T-helper 2 cell treated with Interferon-gamma antibody and Interleukin-4, amounts not matched to agents 5 μg/mL and 100 μg/mL, for 36 hours (primary cell): ENCODE measurements at regions not wholly inside any gene's neighbourhood (a gene's known extent, or its start where the extent isn't known, plus 50 kb on each side); places are given as distances from the start of the nearest gene placed in this dataset.
"Not testable (repeated sequence)": the region's sequence is repeated elsewhere in the genome, so short reads cannot be mapped to it uniquely, and the experiment has no call there.

Source experiments
- DNase-seq: peaks from one replicate; pipeline ENCODE4 v3.0.0; 2021; ENCODE audit warnings: low spot score
- H3K27ac Mint-ChIP-seq: one replicate; pipeline ENCODE4 v1.8.0; 2021; ENCODE audit warnings: mild to moderate bottlenecking, mixed read lengths
- H3K27me3 Mint-ChIP-seq: one replicate; pipeline ENCODE4 v1.8.0; 2021; ENCODE audit warnings: low read depth, mixed read lengths
- H3K36me3 Mint-ChIP-seq: one replicate; pipeline ENCODE4 v1.8.0; 2021; ENCODE audit warnings: low read depth, mixed read lengths
- H3K4me1 Mint-ChIP-seq: one replicate; pipeline ENCODE4 v1.8.0; 2021; ENCODE audit warnings: low read depth, mixed read lengths
- H3K4me3 Mint-ChIP-seq: one replicate; pipeline ENCODE4 v1.8.0; 2022; ENCODE audit warnings: mild to moderate bottlenecking, moderate library complexity, mixed read lengths
- H3K9me3 Mint-ChIP-seq: one replicate; pipeline ENCODE4 v1.8.0; 2021; ENCODE audit warnings: mixed read lengths

DNA sequence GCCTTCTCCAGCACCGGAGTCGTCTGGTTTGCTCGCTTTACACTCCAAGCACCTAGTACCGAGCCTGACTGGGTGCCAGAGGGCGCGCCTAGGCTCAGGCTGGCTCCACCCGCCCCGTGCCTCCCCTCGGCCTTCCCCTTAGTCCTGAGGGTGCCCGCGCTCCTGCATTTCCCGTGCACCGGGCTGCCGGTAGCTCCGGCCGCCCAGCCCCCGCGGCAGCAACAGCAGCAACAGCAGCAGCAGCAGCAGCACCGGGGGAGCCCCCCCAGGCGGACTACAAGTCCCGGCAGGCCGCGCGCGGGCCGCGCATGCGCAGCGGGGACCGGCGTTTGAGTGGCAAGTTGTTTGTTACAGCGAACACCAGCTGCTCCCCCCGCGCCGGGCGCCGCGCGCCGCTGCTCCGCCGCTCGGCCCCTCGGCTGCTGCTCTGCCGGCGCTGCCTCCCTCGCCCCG, 68.8 kb upstream of the SPDYE9 start:
- H3K36me3 Mint-ChIP-seq, H3K27me3 Mint-ChIP-seq, H3K9me3 Mint-ChIP-seq, H3K27ac Mint-ChIP-seq, H3K4me1 Mint-ChIP-seq: not testable (repeated sequence)
- peak overlapping the region; percentile 62 for H3K4me3 Mint-ChIP-seq
- peak; percentile 80 for DNase-seq

DNA sequence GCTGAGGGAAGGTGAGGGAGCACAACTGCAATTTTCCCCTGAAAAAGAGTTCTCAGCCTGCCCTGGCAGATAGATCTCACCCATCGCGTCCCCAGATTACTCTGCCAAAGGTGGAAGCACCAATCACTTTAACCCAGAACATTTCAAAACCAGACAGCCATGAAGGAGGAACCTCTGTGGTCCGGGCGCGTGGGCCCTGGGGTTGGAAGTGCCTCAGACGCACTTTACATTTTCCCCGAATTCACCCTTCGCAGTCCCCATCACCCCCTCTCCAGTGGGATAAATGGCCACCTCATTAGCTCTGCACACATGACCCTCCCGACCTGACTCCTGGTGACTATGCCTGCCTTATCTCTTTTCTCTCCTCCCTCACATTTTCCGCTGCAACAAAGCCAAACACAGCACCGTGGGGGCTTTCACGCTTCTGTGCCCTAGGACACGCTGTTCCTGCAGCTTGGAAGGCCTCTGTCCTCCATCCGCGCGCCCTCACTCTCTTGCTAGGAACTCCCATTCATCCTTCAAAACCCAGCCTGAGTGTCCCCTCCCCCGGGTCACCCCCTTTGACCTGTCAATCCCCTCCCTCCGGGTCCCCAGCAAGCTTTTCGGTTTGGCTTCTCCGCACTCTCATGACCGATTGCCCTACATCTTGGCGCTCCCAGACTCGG, 68.2 kb upstream of the SPDYE9 start:
- H3K4me3 Mint-ChIP-seq, H3K4me1 Mint-ChIP-seq, H3K27me3 Mint-ChIP-seq, H3K36me3 Mint-ChIP-seq, H3K9me3 Mint-ChIP-seq, H3K27ac Mint-ChIP-seq, DNase-seq: not testable (repeated sequence)

DNA sequence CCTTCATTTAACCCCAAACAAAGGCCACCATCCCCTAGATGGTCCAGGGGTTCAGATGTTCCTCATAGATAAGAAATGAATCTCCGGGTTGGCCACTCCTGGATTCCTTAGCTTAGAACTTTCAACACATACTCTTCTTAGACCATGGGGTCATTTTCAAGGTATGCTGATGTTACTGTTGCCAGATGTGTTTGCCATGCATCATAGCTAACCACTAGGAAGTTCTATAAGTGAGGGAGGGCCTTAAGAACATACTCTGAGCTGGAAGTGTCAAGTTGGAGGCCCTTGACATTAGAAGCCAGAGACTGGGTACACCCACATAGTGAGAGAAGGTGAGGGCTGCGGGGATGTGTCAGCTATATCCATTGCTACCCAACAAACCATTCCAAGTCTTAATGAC, 62.7 kb upstream of the SPDYE9 start:
- not testable (repeated sequence) for H3K9me3 Mint-ChIP-seq, H3K4me1 Mint-ChIP-seq, H3K27ac Mint-ChIP-seq, H3K36me3 Mint-ChIP-seq, H3K27me3 Mint-ChIP-seq, DNase-seq, H3K4me3 Mint-ChIP-seq

DNA sequence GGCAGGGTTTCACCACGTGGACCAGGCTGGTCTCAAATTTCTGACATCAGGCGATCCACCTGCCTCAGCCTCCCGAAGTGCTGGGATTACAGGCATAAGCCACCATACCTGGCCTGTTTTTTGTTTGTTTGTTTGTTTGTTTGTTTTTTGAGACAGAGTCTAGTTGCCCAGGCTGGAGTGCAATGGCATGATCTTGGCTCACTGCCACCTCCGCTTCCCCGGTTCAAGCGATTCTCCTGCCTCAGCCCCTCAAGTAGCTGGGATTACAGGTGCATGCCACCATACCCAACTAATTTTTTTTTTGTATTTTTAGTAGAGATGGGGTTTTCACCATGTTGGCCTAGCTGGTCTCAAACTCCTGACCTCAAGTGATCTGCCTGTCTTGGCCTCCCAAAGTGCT, 61.8 kb upstream of the SPDYE9 start:
- H3K9me3 Mint-ChIP-seq, H3K4me3 Mint-ChIP-seq, H3K4me1 Mint-ChIP-seq, H3K36me3 Mint-ChIP-seq, H3K27me3 Mint-ChIP-seq, H3K27ac Mint-ChIP-seq, DNase-seq: not testable (repeated sequence)

DNA sequence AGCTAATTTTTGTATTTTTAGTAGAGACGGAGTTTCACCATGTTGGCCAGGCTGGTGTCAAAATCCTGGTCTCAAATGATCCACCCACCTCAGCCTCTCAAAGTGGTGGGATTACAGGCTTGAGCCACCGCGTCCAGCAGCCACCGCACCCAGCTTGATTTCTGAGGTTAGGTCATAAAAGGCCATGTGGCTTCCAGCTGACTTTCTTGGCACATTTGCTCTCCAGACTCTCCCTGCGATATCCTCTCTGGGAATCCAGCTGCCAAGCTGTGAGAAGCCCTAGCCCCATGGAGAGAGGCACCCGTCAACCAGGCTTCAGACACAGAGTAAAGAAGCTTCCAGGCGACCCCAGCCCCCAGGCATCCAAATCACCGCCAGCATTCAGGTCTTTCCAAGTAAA, 58.2 kb upstream of the SPDYE9 start:
- not testable (repeated sequence) for H3K27ac Mint-ChIP-seq, H3K27me3 Mint-ChIP-seq, H3K4me1 Mint-ChIP-seq, DNase-seq, H3K4me3 Mint-ChIP-seq, H3K9me3 Mint-ChIP-seq, H3K36me3 Mint-ChIP-seq

DNA sequence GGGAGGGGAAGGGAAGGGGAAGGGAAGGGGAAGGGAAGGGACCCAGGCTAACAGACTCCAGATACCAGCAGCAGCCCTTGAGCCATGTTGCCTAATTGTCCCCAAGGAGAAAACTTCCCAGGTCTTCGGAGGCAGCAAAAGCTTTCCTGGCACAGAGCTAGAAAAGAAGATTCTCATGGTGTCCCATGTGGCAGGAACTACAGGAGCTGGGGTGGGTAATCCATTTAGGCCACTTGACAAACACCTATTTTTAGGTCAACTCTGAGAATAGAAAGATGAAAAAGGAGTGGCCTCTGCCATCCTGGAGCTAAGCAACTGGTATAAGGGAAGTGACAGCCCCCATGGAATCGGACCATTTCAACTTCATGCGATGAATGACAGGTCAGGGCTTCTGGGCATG, 52.1 kb upstream of the SPDYE9 start:
- not testable (repeated sequence) for DNase-seq, H3K4me1 Mint-ChIP-seq, H3K9me3 Mint-ChIP-seq, H3K27ac Mint-ChIP-seq, H3K27me3 Mint-ChIP-seq, H3K36me3 Mint-ChIP-seq, H3K4me3 Mint-ChIP-seq
